Gastrocnemius medialis (tissue), 4 donors: ENCODE measurements at regions not wholly inside any gene's neighbourhood (a gene's known extent, or its start where the extent isn't known, plus 50 kb on each side); places are given as distances from the start of the nearest gene placed in this dataset.

Source experiments
- POLR2A ChIP-seq, 2 donors: fragments of 450-650 bp; IDR thresholded peaks; one replicate each; pipeline ENCODE4 v1.6.1; 2017; ENCODE audit warnings: antibody characterized with exemption in 2 of 2, mild to moderate bottlenecking in 2 of 2, moderate library complexity in 2 of 2
- TF ChIP-seq, protein P1 (sequence below), 5 experiments: fragments of 450-650 bp in 3 of 5; fragments of 200-600 bp in 2 of 5; sonication (generic) in 2 of 5; IDR thresholded peaks in 4 of 5; conservative IDR thresholded peaks in 1 of 5; 1 replicate in 4 of 5; 2 replicates in 1 of 5; pipeline ENCODE4 v1.5.1; 2016 to 2019; ENCODE audit warnings: antibody characterized with exemption in 5 of 5, mild to moderate bottlenecking in 3 of 5, moderate library complexity in 3 of 5

DNA sequence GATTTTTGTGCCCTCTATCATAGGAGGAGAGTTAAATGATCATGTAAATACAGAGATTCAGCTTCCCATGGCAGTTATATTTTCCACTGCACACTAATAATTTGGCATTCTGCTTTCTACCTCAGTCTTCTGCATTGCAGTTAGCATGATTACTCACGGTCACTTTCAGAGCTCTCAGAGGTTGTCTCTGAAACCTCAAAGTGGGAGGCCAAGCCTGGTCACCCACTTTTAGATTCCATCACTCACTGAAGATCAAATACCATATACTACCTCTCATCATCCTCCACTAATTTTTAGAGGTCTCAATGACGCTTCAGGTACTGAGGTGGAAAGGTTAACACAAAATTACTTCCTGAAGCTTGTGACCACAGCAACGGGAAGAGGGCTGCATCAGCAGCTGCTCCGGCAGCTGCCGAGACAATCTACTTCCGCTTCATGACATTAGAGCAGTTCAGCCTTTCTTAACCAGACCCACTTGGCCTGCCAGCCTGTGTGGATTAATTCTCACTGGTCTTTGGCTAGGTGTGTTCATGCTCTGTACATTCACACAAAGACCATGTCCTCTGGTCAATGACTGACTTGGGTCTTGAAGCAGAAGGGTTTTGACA, 416.4 kb upstream of the PDZRN3 start:
- TF ChIP-seq, protein P1, sequence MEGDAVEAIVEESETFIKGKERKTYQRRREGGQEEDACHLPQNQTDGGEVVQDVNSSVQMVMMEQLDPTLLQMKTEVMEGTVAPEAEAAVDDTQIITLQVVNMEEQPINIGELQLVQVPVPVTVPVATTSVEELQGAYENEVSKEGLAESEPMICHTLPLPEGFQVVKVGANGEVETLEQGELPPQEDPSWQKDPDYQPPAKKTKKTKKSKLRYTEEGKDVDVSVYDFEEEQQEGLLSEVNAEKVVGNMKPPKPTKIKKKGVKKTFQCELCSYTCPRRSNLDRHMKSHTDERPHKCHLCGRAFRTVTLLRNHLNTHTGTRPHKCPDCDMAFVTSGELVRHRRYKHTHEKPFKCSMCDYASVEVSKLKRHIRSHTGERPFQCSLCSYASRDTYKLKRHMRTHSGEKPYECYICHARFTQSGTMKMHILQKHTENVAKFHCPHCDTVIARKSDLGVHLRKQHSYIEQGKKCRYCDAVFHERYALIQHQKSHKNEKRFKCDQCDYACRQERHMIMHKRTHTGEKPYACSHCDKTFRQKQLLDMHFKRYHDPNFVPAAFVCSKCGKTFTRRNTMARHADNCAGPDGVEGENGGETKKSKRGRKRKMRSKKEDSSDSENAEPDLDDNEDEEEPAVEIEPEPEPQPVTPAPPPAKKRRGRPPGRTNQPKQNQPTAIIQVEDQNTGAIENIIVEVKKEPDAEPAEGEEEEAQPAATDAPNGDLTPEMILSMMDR (IDR thresholded peaks at IDR 0.05 in 4 of 5, conservative IDR thresholded peaks at IDR 0.05 in 1 of 5), result no peak
- no peak for TF ChIP-seq POLR2A (IDR thresholded peaks at IDR 0.05)
